ENCODE measurements at regions not wholly inside any gene's neighbourhood (a gene's known extent, or its start where the extent isn't known, plus 50 kb on each side); places are given as distances from the start of the nearest gene placed in this dataset. TPM values are rescaled to one million over a fixed set of nuclear protein-coding genes. Genes with fewer than 3 reads are reported as not detected.

DNA sequence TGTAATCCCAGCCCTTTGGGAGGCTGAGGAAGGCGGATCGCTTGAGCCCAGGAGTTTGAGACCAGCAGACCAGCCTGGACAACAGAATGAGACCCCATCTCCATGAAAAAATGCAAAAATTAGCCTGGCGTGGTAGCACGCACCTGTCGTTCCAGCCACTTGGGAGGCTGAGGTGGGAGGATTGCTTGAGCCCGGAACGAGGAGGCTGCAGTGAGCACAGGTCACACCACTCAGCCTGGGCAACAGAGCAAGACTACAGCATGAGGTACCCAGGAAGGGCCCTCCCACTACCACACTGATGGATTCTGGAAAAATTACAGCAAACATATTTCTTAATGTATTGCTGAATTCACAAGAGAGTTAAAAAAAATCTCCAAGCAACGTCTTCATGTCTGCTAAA, 56.3 kb upstream of the HPCAL1 start:
- no peak for ATAC-seq
- TF ChIP-seq, protein P1, sequence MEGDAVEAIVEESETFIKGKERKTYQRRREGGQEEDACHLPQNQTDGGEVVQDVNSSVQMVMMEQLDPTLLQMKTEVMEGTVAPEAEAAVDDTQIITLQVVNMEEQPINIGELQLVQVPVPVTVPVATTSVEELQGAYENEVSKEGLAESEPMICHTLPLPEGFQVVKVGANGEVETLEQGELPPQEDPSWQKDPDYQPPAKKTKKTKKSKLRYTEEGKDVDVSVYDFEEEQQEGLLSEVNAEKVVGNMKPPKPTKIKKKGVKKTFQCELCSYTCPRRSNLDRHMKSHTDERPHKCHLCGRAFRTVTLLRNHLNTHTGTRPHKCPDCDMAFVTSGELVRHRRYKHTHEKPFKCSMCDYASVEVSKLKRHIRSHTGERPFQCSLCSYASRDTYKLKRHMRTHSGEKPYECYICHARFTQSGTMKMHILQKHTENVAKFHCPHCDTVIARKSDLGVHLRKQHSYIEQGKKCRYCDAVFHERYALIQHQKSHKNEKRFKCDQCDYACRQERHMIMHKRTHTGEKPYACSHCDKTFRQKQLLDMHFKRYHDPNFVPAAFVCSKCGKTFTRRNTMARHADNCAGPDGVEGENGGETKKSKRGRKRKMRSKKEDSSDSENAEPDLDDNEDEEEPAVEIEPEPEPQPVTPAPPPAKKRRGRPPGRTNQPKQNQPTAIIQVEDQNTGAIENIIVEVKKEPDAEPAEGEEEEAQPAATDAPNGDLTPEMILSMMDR (IDR thresholded peaks at IDR 0.05) = no peak
- Histone ChIP-seq H3K9me3 (peaks cover 16% of the 10 kb centered on the region), H3K27ac (no peak overlapping the region), H3K27me3 (ENCODE audit: low read depth) (no peaks in the 10 kb centered on the region), H3K4me1 (no peaks in the 10 kb centered on the region), H3K4me3 (no peak overlapping the region), H3K36me3 (no peaks in the 10 kb centered on the region)
- intact Hi-C loops (cut with DNase I) = no loop called here
- DNase-seq = peak; percentile 3

GRCh38 chr2:10246831-10247230, 55.9 kb upstream of the HPCAL1 start:
- intact Hi-C loops (cut with DNase I) = no loop called here
- Histone ChIP-seq H3K4me1 (no peaks in the 10 kb centered on the region), H3K27ac (no peak overlapping the region), H3K9me3 (peaks cover 16% of the 10 kb centered on the region), H3K4me3 (no peak overlapping the region), H3K27me3 (ENCODE audit: low read depth) (no peaks in the 10 kb centered on the region), H3K36me3 (no peaks in the 10 kb centered on the region)
- DNase-seq (no peak), ATAC-seq (no peak)
- TF ChIP-seq, protein P1 (IDR thresholded peaks at IDR 0.05) = no peak

DNA sequence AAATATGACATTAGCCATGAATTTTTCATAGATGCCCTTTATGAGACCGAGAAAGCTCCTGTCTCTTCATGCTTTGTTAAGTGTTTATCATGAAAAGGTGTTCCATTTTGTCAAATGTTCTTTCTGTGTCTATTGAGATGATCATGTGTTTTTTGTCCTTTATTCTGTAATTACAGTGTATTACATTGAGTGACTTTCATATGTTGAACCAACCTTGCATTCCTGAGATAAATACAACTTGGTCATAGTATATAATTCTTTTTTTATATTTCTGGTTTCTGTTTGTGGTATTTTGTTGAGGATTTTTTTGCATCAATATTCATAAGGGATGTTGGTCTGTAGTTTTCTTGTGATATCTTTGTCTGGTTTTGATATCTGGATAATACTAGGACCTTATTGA, 52.9 kb upstream of the HPCAL1 start:
- intact Hi-C loops (cut with DNase I) = no loop called here
- ATAC-seq = no peak
- TF ChIP-seq, protein P1 (IDR thresholded peaks at IDR 0.05) = no peak

GRCh38 chr2:10252224-10252623, 50.5 kb upstream of the HPCAL1 start:
- TF ChIP-seq, protein P1 (IDR thresholded peaks at IDR 0.05) = no peak
- Histone ChIP-seq H3K9me3 (peaks cover 16% of the 10 kb centered on the region), H3K27ac (no peak overlapping the region), H3K36me3 (no peaks in the 10 kb centered on the region), H3K27me3 (ENCODE audit: low read depth) (no peaks in the 10 kb centered on the region), H3K4me3 (no peak overlapping the region), H3K4me1 (peaks cover 9% of the 10 kb centered on the region)
- intact Hi-C loops (cut with DNase I) = no loop called here
- ATAC-seq (no peak), DNase-seq (peak; percentile 7)

More for the DNA sequence above, 52.9 kb upstream of the HPCAL1 start:
- peaks cover 9% of the 10 kb centered on the region for H3K4me1 ChIP-seq
- H3K9me3 ChIP-seq = peaks cover 16% of the 10 kb centered on the region
- no peaks in the 10 kb centered on the region for H3K36me3 ChIP-seq
- DNase-seq = no peak
- H3K4me3 ChIP-seq = no peak overlapping the region
- no peaks in the 10 kb centered on the region for H3K27me3 ChIP-seq (ENCODE audit: low read depth)
- no peak overlapping the region for H3K27ac ChIP-seq

DNA sequence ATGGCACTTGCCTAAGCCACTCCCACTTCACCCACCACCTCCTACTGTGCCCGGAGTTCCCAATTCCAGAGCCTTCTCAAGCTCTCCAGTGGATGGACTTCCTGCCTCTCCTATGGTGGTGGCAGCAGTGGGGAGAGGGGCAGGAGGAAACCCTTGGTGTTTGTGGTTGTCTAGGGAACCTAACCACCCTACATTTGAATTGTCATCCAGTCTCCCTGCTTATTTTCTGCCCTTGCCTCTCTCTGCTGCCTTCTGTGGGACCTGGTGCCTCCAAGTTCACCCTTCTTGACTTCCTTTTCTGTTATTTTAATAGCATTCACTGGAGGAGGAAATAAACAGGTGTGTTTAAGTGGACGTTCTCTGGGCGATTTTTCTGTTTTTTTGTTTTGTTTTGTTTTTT, 50.0 kb upstream of the HPCAL1 start:
- intact Hi-C loops (cut with DNase I) = no loop called here
- H3K27me3 ChIP-seq (ENCODE audit: low read depth) = no peaks in the 10 kb centered on the region
- no peak overlapping the region for H3K27ac ChIP-seq
- no peak for ATAC-seq
- TF ChIP-seq, protein P1 (IDR thresholded peaks at IDR 0.05) = no peak
- H3K36me3 ChIP-seq = no peaks in the 10 kb centered on the region
- H3K4me1 ChIP-seq = peaks cover 9% of the 10 kb centered on the region
- peaks cover 16% of the 10 kb centered on the region for H3K9me3 ChIP-seq
- H3K4me3 ChIP-seq = no peak overlapping the region
- DNase-seq = peak; percentile 3

Small RNA genes in the stretch of these regions (microRNA-seq; reads per million reads assigned to microRNA genes)
- gene MIR4261 (ENCODE audit: borderline number of aligned reads) = not detected
